Caco-2 (cell line): ENCODE measurements at regions not wholly inside any gene's neighbourhood (a gene's known extent, or its start where the extent isn't known, plus 50 kb on each side); places are given as distances from the start of the nearest gene placed in this dataset.

Experiments used
- BruUV-seq: library from RNA; stranded (reverse); fragments of 400-500 nt; replicated peaks from 2 replicates; lab custom pipeline; 2021; lab: Mats Ljungman, UMichigan
- CTCF ChIA-PET: fragments of 300-600 bp; sonication (Branson Sonifier 250); formaldehyde crosslinking; loops from one replicate; lab custom pipeline; 2022; ENCODE audit warnings: antibody characterized with exemption; lab: Charles Lee
- POLR2A ChIA-PET: fragments of 300-600 bp; sonication (Branson Sonifier 250); formaldehyde crosslinking; loops from one replicate; lab custom pipeline; 2022; ENCODE audit warnings: antibody characterized with exemption; lab: Charles Lee
- DNase-seq, 2 experiments: peaks; one replicate each; pipeline versions ENCODE4 v3.0.0 to v3.0.0-alpha.2; 2020 to 2022
- H3K27me3 ChIP-seq: replicated peaks from 2 replicates; pipeline ENCODE4 v1.6.0; 2011; ENCODE audit warnings: low read length; ENCODE audit not compliant: control insufficient read depth, insufficient read depth
- H3K36me3 ChIP-seq: 2 replicates; pipeline ENCODE4 v1.5.1; 2011; ENCODE audit warnings: low read length; ENCODE audit not compliant: control insufficient read depth, insufficient read depth
- H3K4me1 ChIP-seq: fragments of 250-450 bp; sonication (Bioruptor Pico); 2 replicates; pipeline ENCODE4 v1.5.1; 2020; ENCODE audit warnings: mild to moderate bottlenecking
- H3K4me3 ChIP-seq: 2 replicates; pipeline ENCODE4 v1.5.1; 2011; ENCODE audit warnings: low read depth, mild to moderate bottlenecking, control low read depth, low read length
- H3K9me3 ChIP-seq: fragments of 250-450 bp; sonication (Bioruptor Pico); 2 replicates; pipeline ENCODE4 v1.5.1; 2020; ENCODE audit warnings: mild to moderate bottlenecking, moderate library complexity
- H3K27ac Mint-ChIP-seq: one replicate; pipeline ENCODE4 v1.8.0; 2022; ENCODE audit warnings: mixed read lengths; ENCODE audit not compliant: unreplicated experiment
- H3K27me3 Mint-ChIP-seq: one replicate; pipeline ENCODE4 v1.8.0; 2022; ENCODE audit warnings: mixed read lengths; ENCODE audit not compliant: insufficient read depth, unreplicated experiment
- H3K36me3 Mint-ChIP-seq: one replicate; pipeline ENCODE4 v1.8.0; 2022; ENCODE audit warnings: mild to moderate bottlenecking, mixed read lengths; ENCODE audit not compliant: insufficient read depth, unreplicated experiment
- H3K4me1 Mint-ChIP-seq: one replicate; pipeline ENCODE4 v1.8.0; 2022; ENCODE audit warnings: low read depth, mixed read lengths; ENCODE audit not compliant: unreplicated experiment
- H3K4me3 Mint-ChIP-seq: one replicate; pipeline ENCODE4 v1.8.0; 2022; ENCODE audit warnings: mild to moderate bottlenecking, moderate library complexity, mixed read lengths; ENCODE audit not compliant: unreplicated experiment
- H3K9me3 Mint-ChIP-seq: one replicate; pipeline ENCODE4 v1.8.0; 2022; ENCODE audit warnings: mixed read lengths; ENCODE audit not compliant: unreplicated experiment
- intact Hi-C: fragments of 100-400 bp; cut with micrococcal nuclease; formaldehyde crosslinking; loops from one replicate; pipeline ENCODE4 v1.10.0; 2022; ENCODE audit not compliant: unreplicated experiment
- TF ChIP-seq, protein P1 (sequence below), 2 experiments: fragments of 200-600 bp in 1 of 2; IDR thresholded peaks; 1 replicate in 1 of 2; 2 replicates in 1 of 2; pipeline versions ENCODE4 v1.5.1 to v1.8.0; 2011 to 2022; ENCODE audit warnings: antibody characterized with exemption in 1 of 2, control low read depth in 1 of 2, inconsistent platforms in 1 of 2, low read depth in 1 of 2, low read length in 1 of 2, mild to moderate bottlenecking in 1 of 2, moderate library complexity in 1 of 2; ENCODE audit not compliant: insufficient read depth in 1 of 2, severe bottlenecking in 1 of 2, unreplicated experiment in 1 of 2

DNA sequence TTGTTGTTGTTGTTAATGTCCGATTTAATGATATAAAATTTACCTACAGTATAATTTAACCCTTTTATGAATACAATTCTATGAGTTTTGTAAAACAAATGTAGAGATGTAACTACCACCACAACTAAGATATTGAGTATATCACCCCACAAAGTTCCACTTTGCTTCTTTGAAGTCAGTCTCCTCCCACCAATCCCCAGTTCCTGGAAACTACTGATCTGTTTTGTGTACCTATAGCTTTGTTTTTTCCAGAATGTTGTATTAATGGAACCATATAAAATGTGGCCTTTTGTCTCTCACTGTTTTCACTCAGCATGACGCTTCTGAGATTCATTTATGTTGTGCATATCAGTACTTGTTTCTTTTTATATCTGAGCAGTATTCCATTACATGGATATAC is 52.3 kb upstream of the FAM9C start:
- no TSS peak for BruUV-seq

DNA sequence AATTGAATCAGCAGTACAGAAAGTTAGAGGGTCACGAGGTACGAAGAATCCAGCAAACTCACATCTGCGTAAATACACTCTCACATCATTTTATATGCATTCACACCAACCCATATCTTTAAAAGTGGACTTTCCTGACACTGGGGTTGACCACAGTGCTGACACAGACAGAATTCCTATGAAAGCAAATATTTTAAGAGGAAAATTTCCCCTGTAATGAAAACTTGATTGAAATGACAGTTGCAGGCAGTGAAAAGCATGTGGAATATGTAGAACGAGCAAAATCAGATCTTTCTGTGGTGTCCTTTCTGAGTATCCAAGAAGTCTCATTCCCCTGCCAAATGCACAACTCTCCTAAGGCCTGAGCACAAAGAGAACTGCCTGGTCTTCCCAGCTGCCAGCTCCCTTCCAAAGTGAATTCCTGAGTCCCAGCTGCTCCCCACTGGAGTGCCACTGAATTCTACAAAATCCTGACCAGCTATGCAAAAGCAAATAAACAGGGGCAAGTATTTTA is 50.5 kb upstream of the FAM9C start:
- H3K4me1 ChIP-seq, result no peaks in the 10 kb centered on the region
- Mint-ChIP-seq H3K36me3 (no peaks in the 10 kb centered on the region), H3K4me3 (no peak overlapping the region), H3K27me3 (no peaks in the 10 kb centered on the region), H3K4me1 (no peaks in the 10 kb centered on the region), H3K27ac (no peak overlapping the region), H3K9me3 (no peaks in the 10 kb centered on the region)
- CTCF ChIA-PET, result no interaction called here
- no peaks in the 10 kb centered on the region for H3K27me3 ChIP-seq
- TF ChIP-seq, protein P1, sequence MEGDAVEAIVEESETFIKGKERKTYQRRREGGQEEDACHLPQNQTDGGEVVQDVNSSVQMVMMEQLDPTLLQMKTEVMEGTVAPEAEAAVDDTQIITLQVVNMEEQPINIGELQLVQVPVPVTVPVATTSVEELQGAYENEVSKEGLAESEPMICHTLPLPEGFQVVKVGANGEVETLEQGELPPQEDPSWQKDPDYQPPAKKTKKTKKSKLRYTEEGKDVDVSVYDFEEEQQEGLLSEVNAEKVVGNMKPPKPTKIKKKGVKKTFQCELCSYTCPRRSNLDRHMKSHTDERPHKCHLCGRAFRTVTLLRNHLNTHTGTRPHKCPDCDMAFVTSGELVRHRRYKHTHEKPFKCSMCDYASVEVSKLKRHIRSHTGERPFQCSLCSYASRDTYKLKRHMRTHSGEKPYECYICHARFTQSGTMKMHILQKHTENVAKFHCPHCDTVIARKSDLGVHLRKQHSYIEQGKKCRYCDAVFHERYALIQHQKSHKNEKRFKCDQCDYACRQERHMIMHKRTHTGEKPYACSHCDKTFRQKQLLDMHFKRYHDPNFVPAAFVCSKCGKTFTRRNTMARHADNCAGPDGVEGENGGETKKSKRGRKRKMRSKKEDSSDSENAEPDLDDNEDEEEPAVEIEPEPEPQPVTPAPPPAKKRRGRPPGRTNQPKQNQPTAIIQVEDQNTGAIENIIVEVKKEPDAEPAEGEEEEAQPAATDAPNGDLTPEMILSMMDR (IDR thresholded peaks at IDR 0.05; ENCODE audit: insufficient read depth in 1 of 2, low read depth in 1 of 2, low read length in 1 of 2, severe bottlenecking in 1 of 2, unreplicated experiment in 1 of 2), result no peak
- H3K9me3 ChIP-seq, result no peaks in the 10 kb centered on the region
- intact Hi-C loops, result loop anchor here (10.0 kb wide), 1 partner anchor 120 kb away; the partner anchor contains the start of gene TMSB4X
- POLR2A ChIA-PET, result interaction anchor here (0.5 kb wide), 1 partner anchor 119 kb away, joined by 3 read pairs; no protein-coding TSS in a partner anchor
- H3K36me3 ChIP-seq, result no peaks in the 10 kb centered on the region
- no TSS peak for BruUV-seq
- no peak for DNase-seq
- H3K4me3 ChIP-seq, result no peak overlapping the region

More for the DNA sequence above, 52.3 kb upstream of the FAM9C start:
- Histone ChIP-seq H3K4me3 (no peak overlapping the region), H3K27me3 (no peaks in the 10 kb centered on the region), H3K9me3 (no peaks in the 10 kb centered on the region), H3K36me3 (no peaks in the 10 kb centered on the region), H3K4me1 (peaks cover 4% of the 10 kb centered on the region; the same call in 1 of the 2 replicates)
- Mint-ChIP-seq H3K9me3 (no peaks in the 10 kb centered on the region), H3K27me3 (no peaks in the 10 kb centered on the region), H3K4me3 (no peak overlapping the region), H3K36me3 (no peaks in the 10 kb centered on the region), H3K27ac (no peak overlapping the region), H3K4me1 (peaks cover 7% of the 10 kb centered on the region)
- CTCF ChIA-PET, result no interaction called here
- intact Hi-C loops, result loop anchor here (10.0 kb wide), 1 partner anchor 122 kb away; the partner anchor contains the start of gene TMSB4X
- TF ChIP-seq, protein P1 (IDR thresholded peaks at IDR 0.05; ENCODE audit: insufficient read depth in 1 of 2, low read depth in 1 of 2, low read length in 1 of 2, severe bottlenecking in 1 of 2, unreplicated experiment in 1 of 2), result no peak
- DNase-seq, result no peak
- POLR2A ChIA-PET, result no interaction called here

- intact Hi-C loops, result loop anchor here (10.0 kb wide), 1 partner anchor 120 kb away; the partner anchor contains the start of gene TMSB4X
- H3K36me3 ChIP-seq, result no peaks in the 10 kb centered on the region
- H3K4me3 Mint-ChIP-seq, result no peak overlapping the region
- BruUV-seq, result no TSS peak
- no peak for DNase-seq
- H3K4me3 ChIP-seq, result no peak overlapping the region
- H3K4me1 Mint-ChIP-seq, result no peaks in the 10 kb centered on the region
- H3K9me3 Mint-ChIP-seq, result no peaks in the 10 kb centered on the region
- H3K4me1 ChIP-seq, result no peaks in the 10 kb centered on the region
- no peaks in the 10 kb centered on the region for H3K27me3 ChIP-seq
- no peaks in the 10 kb centered on the region for H3K27me3 Mint-ChIP-seq
- TF ChIP-seq, protein P1 (IDR thresholded peaks at IDR 0.05; ENCODE audit: insufficient read depth in 1 of 2, low read depth in 1 of 2, low read length in 1 of 2, severe bottlenecking in 1 of 2, unreplicated experiment in 1 of 2), result no peak
- H3K27ac Mint-ChIP-seq, result no peak overlapping the region
- ChIA-PET POLR2A (no interaction called here), CTCF (no interaction called here)
- no peaks in the 10 kb centered on the region for H3K9me3 ChIP-seq
- no peaks in the 10 kb centered on the region for H3K36me3 Mint-ChIP-seq
Observed at GRCh38 chrX:13094374-13094773, 50.0 kb upstream of the FAM9C start.
